PC-3 (cell line): ENCODE measurements at regions not wholly inside any gene's neighbourhood (a gene's known extent, or its start where the extent isn't known, plus 50 kb on each side); places are given as distances from the start of the nearest gene placed in this dataset.

Experiments
- ATAC-seq: fragments of 200-7000 bp; cut with Tn5 transposase; 2 replicates; pipeline ENCODE4 v1.9.1; 2020; ENCODE audit warnings: mild to moderate bottlenecking, moderate library complexity
- BruUV-seq: library from RNA; stranded (reverse); fragments of 400-500 nt; replicated peaks from 2 replicates; lab custom pipeline; 2021; lab: Mats Ljungman, UMichigan
- CTCF ChIA-PET: fragments of 300-600 bp; sonication (Branson Sonifier 250); formaldehyde crosslinking; loops from one replicate; lab custom pipeline; 2022; ENCODE audit warnings: antibody characterized with exemption; lab: Charles Lee
- POLR2A ChIA-PET: fragments of 300-600 bp; sonication (Branson Sonifier 250); formaldehyde crosslinking; loops from one replicate; lab custom pipeline; 2022; ENCODE audit warnings: antibody characterized with exemption; ENCODE audit not compliant: unreplicated experiment; lab: Charles Lee
- DNase-seq: peaks from one replicate; pipeline ENCODE4 v3.0.0-alpha.2; 2015
- H2AFZ ChIP-seq: fragments of 300-600 bp; sonication (generic); 2 replicates; pipeline ENCODE4 v1.6.0; 2016; ENCODE audit warnings: antibody characterized with exemption, low read length
- H3F3A ChIP-seq: fragments of 300-600 bp; sonication (generic); one replicate; pipeline ENCODE4 v1.6.0; 2017; ENCODE audit warnings: antibody characterized with exemption, low read length, control low read depth, mild to moderate bottlenecking; ENCODE audit not compliant: unreplicated experiment
- H3K27ac ChIP-seq: fragments of 300-600 bp; sonication (generic); 2 replicates; pipeline ENCODE4 v1.5.1; 2016; ENCODE audit warnings: mild to moderate bottlenecking, low read length
- H3K27me3 ChIP-seq: fragments of 300-600 bp; sonication (generic); 2 replicates; pipeline ENCODE4 v1.6.1; 2016; ENCODE audit warnings: low read length, mixed read lengths
- H3K36me3 ChIP-seq: fragments of 300-600 bp; sonication (generic); 2 replicates; pipeline ENCODE4 v1.6.1; 2016; ENCODE audit warnings: low read depth, mixed run types, low read length, mixed read lengths
- H3K4me1 ChIP-seq: fragments of 300-600 bp; sonication (generic); 2 replicates; pipeline ENCODE4 v1.5.1; 2016; ENCODE audit warnings: low read length; ENCODE audit not compliant: insufficient read depth
- H3K4me2 ChIP-seq: fragments of 300-600 bp; sonication (generic); 2 replicates; pipeline ENCODE4 v1.6.0; 2016; ENCODE audit warnings: low read length
- H3K4me3 ChIP-seq: fragments of 300-600 bp; sonication (generic); 2 replicates; pipeline ENCODE4 v1.5.1; 2016; ENCODE audit warnings: mild to moderate bottlenecking, low read length, mixed read lengths
- H3K79me2 ChIP-seq: fragments of 300-600 bp; sonication (generic); 2 replicates; pipeline ENCODE4 v1.6.1; 2017; ENCODE audit warnings: low read length, mixed read lengths
- H3K9ac ChIP-seq: fragments of 300-600 bp; sonication (generic); 2 replicates; pipeline ENCODE4 v1.6.0; 2016; ENCODE audit warnings: mild to moderate bottlenecking, low read length
- H3K9me2 ChIP-seq: fragments of 300-600 bp; sonication (generic); replicated peaks from 2 replicates; pipeline ENCODE4 v1.6.1; 2016; ENCODE audit warnings: mixed run types, low read length, mixed read lengths
- H3K9me3 ChIP-seq: fragments of 300-600 bp; sonication (generic); 2 replicates; pipeline ENCODE4 v1.6.1; 2016; ENCODE audit warnings: low read length, mixed read lengths
- H4K20me1 ChIP-seq: fragments of 300-600 bp; sonication (generic); 2 replicates; pipeline ENCODE4 v1.6.1; 2016; ENCODE audit warnings: low read length, mixed read lengths
- CTCF ChIP-seq: fragments of 300-600 bp; sonication (generic); conservative IDR thresholded peaks from 2 replicates; pipeline ENCODE4 v1.5.1; 2017; ENCODE audit warnings: antibody characterized with exemption, low read depth, mild to moderate bottlenecking, low read length
- EZH2 ChIP-seq: fragments of 300-600 bp; sonication (generic); IDR thresholded peaks from one replicate; pipeline ENCODE4 v1.6.1; 2017; ENCODE audit warnings: antibody characterized with exemption, mild to moderate bottlenecking, low read length; ENCODE audit not compliant: unreplicated experiment
- EZH2phosphoT487 ChIP-seq: fragments of 300-600 bp; sonication (generic); IDR thresholded peaks from 2 replicates; pipeline ENCODE4 v1.6.1; 2018; ENCODE audit warnings: mild to moderate bottlenecking, antibody characterized with exemption, low read length, borderline replicate concordance
- intact Hi-C: fragments of 100-400 bp; cut with micrococcal nuclease; formaldehyde crosslinking; loops from 2 replicates; pipeline ENCODE4 v1.9.0; 2023

DNA sequence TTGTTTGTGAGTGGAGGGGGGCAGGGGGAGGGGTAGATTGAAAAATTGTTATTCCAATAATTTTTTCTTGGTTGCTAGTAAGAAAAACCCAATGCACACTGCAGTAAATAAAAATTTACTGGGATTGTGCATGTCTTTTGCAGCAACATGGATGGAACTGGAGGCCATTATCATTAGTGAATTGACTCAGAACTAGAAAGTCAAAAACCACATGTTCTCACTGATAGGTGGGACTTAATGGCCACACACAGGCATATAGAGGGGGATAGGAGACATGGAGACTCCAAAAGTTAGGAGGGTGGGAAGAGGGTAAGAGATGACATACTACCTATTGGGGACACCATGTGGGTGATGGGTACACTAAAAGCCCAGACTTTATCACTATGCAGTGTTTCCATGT lies 67.2 kb downstream of the BUB3 start:
- no peaks in the 10 kb centered on the region for H3K27me3 ChIP-seq
- no peak overlapping the region for H3K4me3 ChIP-seq
- no peak for TF ChIP-seq EZH2
- POLR2A ChIA-PET: no interaction called here
- no peaks in the 10 kb centered on the region for H4K20me1 ChIP-seq
- no peak overlapping the region for H2AFZ ChIP-seq
- H3K36me3 ChIP-seq: no peaks in the 10 kb centered on the region
- no peaks in the 10 kb centered on the region for H3K79me2 ChIP-seq
- ATAC-seq: no peak
- no peaks in the 10 kb centered on the region for H3K9me3 ChIP-seq
- intact Hi-C loops: no loop called here
- H3F3A ChIP-seq: no peaks in the 10 kb centered on the region
- no peaks in the 10 kb centered on the region for H3K9me2 ChIP-seq
- H3K27ac ChIP-seq: no peak overlapping the region
- H3K9ac ChIP-seq: no peak overlapping the region
- H3K4me2 ChIP-seq: no peak overlapping the region
- no peak for DNase-seq
- no TSS peak for BruUV-seq
- 0 out of 2 replicates have a peak, but pooled peaks cover 2% of the 10 kb centered on the region for H3K4me1 ChIP-seq
- CTCF ChIA-PET: no interaction called here

DNA sequence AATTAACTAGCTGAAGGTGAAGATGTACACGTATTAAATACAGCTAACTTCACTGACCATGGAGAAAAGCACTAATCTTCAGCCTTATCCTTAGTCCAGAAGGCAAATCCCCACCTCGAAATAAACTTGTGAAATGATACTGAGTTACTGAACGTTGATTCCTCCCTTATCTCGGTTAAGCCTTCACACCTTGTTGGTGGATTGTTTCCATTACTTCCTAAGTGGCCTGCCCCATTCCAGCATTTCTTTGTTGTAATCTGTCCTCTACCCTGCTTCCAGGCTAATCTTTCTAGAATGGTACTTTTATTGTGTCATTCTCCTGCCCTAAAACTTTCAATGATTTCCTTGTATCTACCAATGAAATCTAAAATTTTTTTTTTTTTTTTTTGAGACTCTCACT lies 68.6 kb downstream of the BUB3 start:
- Histone ChIP-seq H3K4me1 (peaks cover 13% of the 10 kb centered on the region), H3K9me2 (no peaks in the 10 kb centered on the region), H3K9me3 (no peaks in the 10 kb centered on the region), H3K36me3 (no peaks in the 10 kb centered on the region), H3K4me2 (no peak overlapping the region), H3F3A (no peaks in the 10 kb centered on the region), H3K79me2 (no peaks in the 10 kb centered on the region), H3K4me3 (no peak overlapping the region), H4K20me1 (no peaks in the 10 kb centered on the region), H3K9ac (no peak overlapping the region), H3K27ac (no peak overlapping the region), H3K27me3 (no peaks in the 10 kb centered on the region), H2AFZ (no peak overlapping the region)
- ChIA-PET POLR2A (no interaction called here), CTCF (no interaction called here)
- BruUV-seq: no TSS peak
- TF ChIP-seq EZH2phosphoT487 (no peak), EZH2 (no peak), CTCF (no peak)
- DNase-seq (no peak), ATAC-seq (no peak)
- intact Hi-C loops: no loop called here

DNA sequence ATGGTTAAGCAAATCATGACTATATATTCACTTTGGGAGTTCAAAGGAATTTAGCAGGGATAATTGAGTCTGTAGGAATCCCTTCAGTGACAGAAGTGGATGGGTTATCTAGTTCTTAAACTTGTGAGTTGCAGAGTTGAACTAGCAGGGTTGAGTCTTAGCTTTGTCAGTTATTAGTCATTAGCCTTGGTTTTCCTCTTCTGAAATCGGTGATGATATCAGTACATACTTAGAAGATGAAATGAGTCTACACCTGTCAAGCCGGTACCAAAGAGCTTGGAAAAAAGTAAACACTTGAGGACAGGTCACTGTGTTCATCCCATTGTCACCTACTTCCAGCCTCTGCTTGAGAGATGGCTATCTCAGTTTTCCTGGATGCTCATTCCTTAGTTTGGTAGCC lies 73.5 kb downstream of the BUB3 start:
- Histone ChIP-seq H2AFZ (no peak overlapping the region), H3K4me1 (peaks cover 36% of the 10 kb centered on the region), H3F3A (no peaks in the 10 kb centered on the region), H3K9me2 (no peaks in the 10 kb centered on the region), H3K4me3 (no peak overlapping the region), H3K4me2 (no peak overlapping the region), H4K20me1 (no peaks in the 10 kb centered on the region), H3K9ac (no peak overlapping the region), H3K27me3 (no peaks in the 10 kb centered on the region), H3K9me3 (no peaks in the 10 kb centered on the region), H3K27ac (no peak overlapping the region), H3K36me3 (no peaks in the 10 kb centered on the region), H3K79me2 (no peaks in the 10 kb centered on the region)
- ATAC-seq (no peak), DNase-seq (peak; percentile 74)
- intact Hi-C loops: no loop called here
- ChIA-PET CTCF (interaction anchor here (0.6 kb wide), 1 partner anchor 1515 kb away, joined by 4 read pairs; no protein-coding TSS in a partner anchor), POLR2A (no interaction called here)
- TF ChIP-seq EZH2 (no peak), CTCF (no peak), EZH2phosphoT487 (no peak)
- BruUV-seq: no TSS peak
